ENCODE measurements at regions not wholly inside any gene's neighbourhood (a gene's known extent, or its start where the extent isn't known, plus 50 kb on each side); places are given as distances from the start of the nearest gene placed in this dataset.

DNA sequence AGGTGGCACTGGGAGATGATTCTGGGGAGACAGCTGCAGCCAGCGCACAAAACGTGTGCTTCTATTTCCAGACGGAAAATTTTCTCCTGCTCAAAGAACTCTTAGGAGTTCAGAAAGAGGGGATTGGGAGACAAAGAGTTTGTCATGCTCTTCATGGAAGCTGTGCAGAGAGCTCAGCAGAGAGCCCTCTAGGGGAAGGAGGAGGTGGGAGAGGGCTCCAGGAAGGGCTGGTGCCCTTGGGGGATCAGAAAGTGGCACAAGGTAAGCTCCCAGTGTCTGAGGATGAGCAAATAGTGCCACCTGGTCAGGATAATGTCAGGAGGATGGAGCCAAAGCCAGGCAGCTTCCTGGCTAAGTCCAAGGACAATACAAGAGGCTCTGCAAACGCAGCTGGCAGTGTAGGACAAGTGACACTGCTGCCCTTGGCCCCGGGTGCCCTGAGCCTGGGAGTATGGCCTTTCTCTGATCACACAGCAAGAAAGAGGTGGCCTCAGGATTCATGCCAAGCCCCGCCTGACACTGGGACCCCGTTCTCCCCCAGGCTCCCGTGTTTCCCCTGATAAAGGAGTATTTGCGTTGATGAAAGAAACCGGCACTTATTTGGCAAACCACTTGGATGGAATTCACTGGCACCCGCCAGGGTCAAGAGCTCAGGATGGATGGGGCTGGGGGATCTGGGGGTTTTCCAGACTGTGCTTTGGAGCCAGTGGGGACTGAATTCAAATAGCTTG is 254.0 kb downstream of the PTPRU start:
- TF ChIP-seq, protein P1, sequence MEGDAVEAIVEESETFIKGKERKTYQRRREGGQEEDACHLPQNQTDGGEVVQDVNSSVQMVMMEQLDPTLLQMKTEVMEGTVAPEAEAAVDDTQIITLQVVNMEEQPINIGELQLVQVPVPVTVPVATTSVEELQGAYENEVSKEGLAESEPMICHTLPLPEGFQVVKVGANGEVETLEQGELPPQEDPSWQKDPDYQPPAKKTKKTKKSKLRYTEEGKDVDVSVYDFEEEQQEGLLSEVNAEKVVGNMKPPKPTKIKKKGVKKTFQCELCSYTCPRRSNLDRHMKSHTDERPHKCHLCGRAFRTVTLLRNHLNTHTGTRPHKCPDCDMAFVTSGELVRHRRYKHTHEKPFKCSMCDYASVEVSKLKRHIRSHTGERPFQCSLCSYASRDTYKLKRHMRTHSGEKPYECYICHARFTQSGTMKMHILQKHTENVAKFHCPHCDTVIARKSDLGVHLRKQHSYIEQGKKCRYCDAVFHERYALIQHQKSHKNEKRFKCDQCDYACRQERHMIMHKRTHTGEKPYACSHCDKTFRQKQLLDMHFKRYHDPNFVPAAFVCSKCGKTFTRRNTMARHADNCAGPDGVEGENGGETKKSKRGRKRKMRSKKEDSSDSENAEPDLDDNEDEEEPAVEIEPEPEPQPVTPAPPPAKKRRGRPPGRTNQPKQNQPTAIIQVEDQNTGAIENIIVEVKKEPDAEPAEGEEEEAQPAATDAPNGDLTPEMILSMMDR (IDR thresholded peaks at IDR 0.05; ENCODE audit: low read depth, low read length, poor library complexity, severe bottlenecking) = no peak
- no peak for TF ChIP-seq EZH2phosphoT487 (IDR thresholded peaks at IDR 0.05; ENCODE audit: borderline replicate concordance, low read length)
